NCI-H146 treated with DMSO at 0.1 percent for 48 hours (cell line): ENCODE measurements at regions not wholly inside any gene's neighbourhood (a gene's known extent, or its start where the extent isn't known, plus 50 kb on each side); places are given as distances from the start of the nearest gene placed in this dataset.
A peak's percentile ranks its signal among the peaks of the same experiment; 100 is the strongest.
"Not testable (repeated sequence)": the region's sequence is repeated elsewhere in the genome, so short reads cannot be mapped to it uniquely, and the experiment has no call there.

Source experiments
- DNase-seq: peaks from one replicate; lab custom pipeline; 2025; ENCODE audit not compliant: unreplicated experiment; lab: John Stamatoyannopoulos, UW

- DNase-seq: no peak
Observed at GRCh38 chr4:163688856-163689255, 194.4 kb downstream of the TMA16 start.

DNA sequence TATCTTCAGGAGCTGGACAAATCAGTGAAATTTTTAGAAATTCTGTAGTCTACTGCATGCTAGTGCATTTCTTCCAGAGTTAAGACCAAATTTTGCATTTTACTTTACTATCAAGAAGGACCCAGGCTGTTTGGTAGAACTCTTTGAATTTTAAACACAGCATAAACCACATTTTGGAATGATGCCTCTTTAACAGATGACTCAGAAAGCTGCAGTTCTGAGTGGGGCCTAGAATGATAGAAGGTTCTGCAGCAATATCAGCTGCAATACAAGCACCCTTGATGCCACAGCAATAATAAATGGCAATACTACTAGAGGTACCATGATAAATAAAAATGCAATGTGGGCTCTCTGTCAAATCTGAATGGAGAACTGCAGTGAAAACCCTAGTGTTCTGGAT is 198.7 kb downstream of the TMA16 start:
- DNase-seq: no peak

DNA sequence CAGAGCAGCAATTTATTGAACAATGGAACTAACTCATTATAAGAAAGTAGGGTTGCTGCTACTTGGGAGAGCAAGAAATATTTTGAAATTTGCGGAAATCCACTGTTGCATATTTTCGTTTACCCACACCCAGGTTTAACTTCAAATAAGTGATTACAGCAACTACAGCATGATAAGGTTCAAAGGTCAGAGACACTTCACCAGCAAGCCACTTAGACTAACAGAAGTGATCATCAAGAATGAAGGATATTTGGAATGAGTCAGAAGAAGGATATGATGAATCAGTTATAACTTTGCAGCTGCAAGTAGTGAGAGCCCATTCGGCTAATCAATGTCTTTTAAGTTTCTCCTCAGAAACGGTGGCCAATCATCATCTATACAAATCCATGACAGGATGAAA is 199.3 kb downstream of the TMA16 start:
- DNase-seq: no peak

DNA sequence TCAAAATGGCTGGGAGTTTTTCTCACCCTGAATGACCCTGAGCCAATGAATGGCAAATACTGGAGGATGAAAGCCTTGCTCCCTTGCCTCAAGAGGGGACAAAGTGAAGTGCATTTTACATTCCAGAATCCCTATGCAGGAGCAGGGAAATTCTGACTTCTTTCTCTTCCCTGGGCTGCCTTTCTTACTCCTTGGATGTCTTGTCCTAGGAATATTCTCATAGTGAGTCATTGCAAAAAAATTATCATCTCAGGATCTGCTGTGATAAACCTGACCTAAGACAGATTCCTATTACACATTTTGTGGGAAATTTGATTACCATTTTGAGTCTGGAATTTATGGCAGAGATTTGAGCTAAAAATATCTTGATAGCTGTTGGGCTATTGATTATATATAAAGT is 199.9 kb downstream of the TMA16 start:
- no peak for DNase-seq

- DNase-seq: no peak
Observed at GRCh38 chr4:163697121-163697520, 202.6 kb downstream of the TMA16 start.

- DNase-seq: not testable (repeated sequence)
Observed at GRCh38 chr4:163700383-163700782, 205.9 kb downstream of the TMA16 start.

DNA sequence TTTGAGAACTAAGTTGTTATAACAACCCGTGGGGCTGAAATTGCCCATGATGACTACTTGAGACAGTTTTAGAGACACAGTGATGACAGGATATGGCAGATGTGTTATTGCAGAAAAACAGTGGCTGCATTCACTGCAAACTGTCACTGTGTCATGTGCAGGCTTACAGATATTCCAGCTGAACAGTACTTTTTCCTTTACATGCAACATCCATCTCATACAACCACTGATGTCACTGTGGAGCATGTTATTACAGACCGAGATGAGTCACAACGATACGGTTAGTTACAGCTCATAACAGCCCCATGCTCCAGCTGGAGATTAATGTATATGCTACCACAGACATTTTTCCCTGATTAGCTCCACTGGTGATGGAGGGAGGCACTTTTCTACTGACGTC is 207.4 kb downstream of the TMA16 start:
- no peak for DNase-seq

- no peak for DNase-seq
Observed at GRCh38 chr4:163702736-163703135, 208.2 kb downstream of the TMA16 start.

GRCh38 chr4:163703251-163703650 is 208.8 kb downstream of the TMA16 start:
- DNase-seq: no peak

GRCh38 chr4:163707873-163708272 is 213.4 kb downstream of the TMA16 start:
- DNase-seq: no peak

GRCh38 chr4:163709601-163710000 is 215.1 kb downstream of the TMA16 start:
- DNase-seq: no peak

- no peak for DNase-seq
Observed at GRCh38 chr4:163710158-163710557, 215.7 kb downstream of the TMA16 start.

GRCh38 chr4:163724495-163724894 is 230.0 kb downstream of the TMA16 start:
- DNase-seq: not testable (repeated sequence)

DNA sequence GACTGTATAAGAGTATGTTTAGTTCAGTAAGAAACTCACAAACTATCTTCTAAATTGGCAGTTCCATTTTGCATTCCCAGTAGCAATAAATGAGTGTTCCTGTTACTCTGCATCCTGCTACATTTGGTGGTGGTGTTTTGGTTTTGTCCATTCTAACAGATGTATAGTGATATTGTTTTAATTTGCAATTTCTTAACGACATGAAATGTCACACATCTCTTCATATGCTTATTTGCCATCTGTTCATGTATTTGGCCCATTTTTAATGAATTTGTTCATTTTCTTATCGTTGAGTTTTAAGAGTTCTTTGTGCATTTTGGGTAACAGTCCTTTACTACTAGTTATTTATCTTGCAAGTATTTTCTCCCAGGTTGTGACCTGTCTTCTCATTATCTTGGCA is 232.2 kb downstream of the TMA16 start:
- DNase-seq: no peak

DNA sequence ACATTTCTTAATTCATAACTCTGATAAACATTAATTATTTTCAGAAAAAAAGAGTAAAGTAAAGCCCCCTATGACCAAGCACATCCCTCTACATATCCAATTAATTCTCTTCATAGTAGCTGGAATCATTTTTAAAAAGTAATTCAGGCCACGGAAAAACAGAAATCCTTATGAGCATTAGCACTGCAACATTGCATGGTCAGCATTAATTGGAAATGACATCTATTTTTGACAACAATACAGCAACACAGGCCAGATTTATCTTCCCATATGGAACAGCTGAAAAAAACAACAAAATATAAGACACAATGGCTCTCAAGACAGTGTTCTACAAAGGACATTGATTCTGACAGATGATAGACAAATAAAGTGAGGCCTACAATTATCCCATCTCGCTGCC is 236.6 kb downstream of the TMA16 start:
- no peak for DNase-seq

GRCh38 chr4:163732473-163732872 is 238.0 kb downstream of the TMA16 start:
- DNase-seq: no peak

DNA sequence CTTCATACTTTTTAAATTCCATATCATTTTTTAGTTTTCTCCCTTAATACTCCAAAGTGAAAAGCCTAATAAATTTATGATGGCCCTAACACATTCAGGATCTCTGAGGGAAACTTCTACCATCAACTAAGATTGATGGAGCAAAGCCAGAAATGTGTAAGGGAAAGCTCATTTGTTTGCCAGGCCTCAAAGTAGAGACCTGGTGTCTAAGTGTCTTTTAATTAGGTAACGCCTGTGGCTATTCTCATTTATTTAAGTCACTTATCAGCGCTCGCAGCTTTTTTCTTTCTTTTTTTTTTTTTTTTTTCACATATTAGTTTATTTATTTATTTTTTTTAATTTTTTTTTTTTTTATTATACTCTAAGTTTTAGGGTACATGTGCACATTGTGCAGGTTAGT is 242.4 kb downstream of the TMA16 start:
- DNase-seq: no peak

GRCh38 chr4:163737846-163738245 is 243.4 kb downstream of the TMA16 start:
- not testable (repeated sequence) for DNase-seq

GRCh38 chr4:163738521-163738920 is 244.0 kb downstream of the TMA16 start:
- no peak for DNase-seq

DNA sequence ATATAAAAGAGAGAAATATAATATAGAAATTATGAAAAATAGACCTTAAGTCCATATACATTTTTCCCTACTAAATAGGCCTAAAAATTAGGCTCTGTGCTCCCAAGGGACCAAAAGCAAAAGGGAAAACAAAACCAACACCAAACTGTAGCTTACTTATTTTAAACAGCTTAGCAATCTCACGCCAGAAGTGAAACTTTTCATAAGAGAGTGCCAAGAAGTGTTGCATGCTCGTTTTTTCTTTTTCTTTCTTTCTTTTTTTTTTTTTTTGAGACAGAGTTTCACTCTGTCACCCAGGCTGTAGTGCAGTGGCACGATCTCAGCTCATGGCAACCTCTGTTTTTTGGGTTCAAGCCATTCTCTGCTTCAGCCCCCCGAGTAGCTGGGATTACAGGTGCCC is 250.4 kb downstream of the TMA16 start:
- DNase-seq: no peak

DNA sequence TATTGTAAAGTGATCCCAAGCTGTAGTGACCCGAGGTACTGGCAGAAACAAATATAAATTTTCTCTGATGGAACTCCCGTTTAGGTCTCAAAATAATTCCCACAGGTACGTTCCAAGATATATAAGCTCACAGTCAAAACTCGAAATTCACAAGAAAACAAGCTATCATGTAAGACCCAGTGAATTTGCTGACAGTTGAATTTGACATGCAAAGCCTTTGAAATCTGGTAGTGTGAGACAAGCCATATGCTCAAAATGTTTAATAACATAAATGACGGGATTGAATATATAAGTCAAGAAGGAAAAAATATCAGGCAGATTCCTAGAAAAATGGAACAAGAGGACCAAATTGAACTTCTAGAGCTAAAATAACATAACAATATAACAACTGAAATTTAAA is 252.8 kb downstream of the TMA16 start:
- DNase-seq: no peak

GRCh38 chr4:163747886-163748285 is 253.4 kb downstream of the TMA16 start:
- no peak for DNase-seq

GRCh38 chr4:163748449-163748848 is 254.0 kb downstream of the TMA16 start:
- peak; percentile 1 for DNase-seq

DNA sequence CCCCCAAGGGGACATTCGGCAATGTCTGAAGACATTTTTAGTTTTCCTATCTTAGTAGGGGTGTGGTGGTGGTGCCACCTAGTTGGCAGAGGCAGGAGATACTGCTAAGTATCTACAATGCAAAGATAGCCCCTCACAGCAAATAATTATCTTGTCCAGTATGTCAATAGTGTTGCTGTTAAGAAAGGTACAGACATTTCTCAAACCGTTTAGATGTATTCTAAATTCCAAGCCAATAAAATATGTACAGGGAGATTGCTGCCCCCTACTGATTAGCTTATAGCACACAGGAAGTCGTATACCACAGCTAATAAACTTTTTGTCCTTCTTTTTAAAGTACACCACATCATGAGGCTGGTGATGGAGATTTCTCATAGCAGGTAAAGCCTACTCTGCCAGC is 260.5 kb downstream of the TMA16 start:
- no peak for DNase-seq
